ENCODE measurements at regions not wholly inside any gene's neighbourhood (a gene's known extent, or its start where the extent isn't known, plus 50 kb on each side); places are given as distances from the start of the nearest gene placed in this dataset.

GRCh38 chr17:14856176-14856575, 408.9 kb downstream of the PMP22 start:
- no peak overlapping the region for H3K4ac ChIP-seq (ENCODE audit: low read depth, low read length)
- H2BK12ac ChIP-seq (ENCODE audit: low read length): no peak overlapping the region
- no peak overlapping the region for H3K9ac ChIP-seq (ENCODE audit: low read length)
- H3K36me3 ChIP-seq (ENCODE audit: control insufficient read depth in 1 of 2, insufficient read depth in 2 of 2, low read length in 2 of 2): no peaks in the 10 kb centered on the region
- no peak overlapping the region for H4K8ac ChIP-seq (ENCODE audit: low read depth, low read length)
- no peak overlapping the region for H2BK120ac ChIP-seq (ENCODE audit: insufficient read depth, low read length, poor library complexity)
- H3K27ac ChIP-seq (ENCODE audit: low read depth, low read length): no peak overlapping the region
- no peak overlapping the region for H2AFZ ChIP-seq (ENCODE audit: insufficient read depth, low read length, poor library complexity)
- H4K12ac ChIP-seq (ENCODE audit: low read depth, low read length): no peak overlapping the region
- H3K79me2 ChIP-seq (ENCODE audit: control insufficient read depth, insufficient read depth, low read length, poor library complexity): no peaks in the 10 kb centered on the region
- no peak overlapping the region for H3K18ac ChIP-seq (ENCODE audit: low read length)
- no peak overlapping the region for H3K4me3 ChIP-seq (ENCODE audit: low read depth, low read length)
- H3K4me1 ChIP-seq (ENCODE audit: control insufficient read depth in 1 of 2, insufficient read depth in 2 of 2, low read length in 2 of 2): no peaks in the 10 kb centered on the region
- WGBS (ENCODE audit: extremely low coverage, insufficient coverage, insufficient read length): no CpG with 5 or more reads among the region's 10 CpGs
- no peak overlapping the region for H3K23ac ChIP-seq (ENCODE audit: low read length)
- H3K4me2 ChIP-seq (ENCODE audit: low read length): no peak overlapping the region
- no peak overlapping the region for H4K91ac ChIP-seq (ENCODE audit: low read depth, low read length)
- DNase-seq: no peak
- no peak overlapping the region for H2AK5ac ChIP-seq (ENCODE audit: low read length)
- no peak overlapping the region for H3K14ac ChIP-seq (ENCODE audit: low read length)
- no peaks in the 10 kb centered on the region for H3K9me3 ChIP-seq (ENCODE audit: insufficient read depth, low read depth, low read length)
- no peak overlapping the region for H2BK5ac ChIP-seq (ENCODE audit: low read depth, low read length, poor library complexity)
- no peaks in the 10 kb centered on the region for H3K27me3 ChIP-seq (ENCODE audit: insufficient read depth, low read length)
- no peaks in the 10 kb centered on the region for H3K79me1 ChIP-seq (ENCODE audit: low read length)

DNA sequence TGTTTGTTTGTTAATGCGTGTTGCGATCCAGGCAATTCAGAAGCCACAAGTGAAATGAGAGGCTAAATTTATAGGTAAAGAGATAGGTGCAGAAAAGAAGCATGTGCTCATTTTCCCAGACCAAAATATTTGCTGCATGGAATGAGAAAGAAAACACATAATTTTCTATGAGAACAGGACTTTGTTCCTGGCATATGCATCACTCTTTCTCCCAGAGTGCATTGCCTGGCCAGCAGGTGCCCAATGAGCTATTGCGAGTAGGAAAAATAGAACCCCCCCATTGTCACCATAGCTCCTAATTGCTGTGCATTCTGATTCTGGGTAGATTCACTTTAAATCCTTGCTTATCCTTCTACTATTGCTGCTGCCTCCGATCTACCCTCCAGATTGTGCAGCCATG, 410.4 kb downstream of the PMP22 start:
- H4K12ac ChIP-seq (ENCODE audit: low read depth, low read length): no peak overlapping the region
- no peak overlapping the region for H3K4ac ChIP-seq (ENCODE audit: low read depth, low read length)
- no peak overlapping the region for H3K27ac ChIP-seq (ENCODE audit: low read depth, low read length)
- H3K18ac ChIP-seq (ENCODE audit: low read length): no peak overlapping the region
- no peaks in the 10 kb centered on the region for H3K79me1 ChIP-seq (ENCODE audit: low read length)
- no CpG with 5 or more reads among the region's 4 CpGs for WGBS (ENCODE audit: extremely low coverage, insufficient coverage, insufficient read length)
- H2AK5ac ChIP-seq (ENCODE audit: low read length): no peak overlapping the region
- H3K9ac ChIP-seq (ENCODE audit: low read length): no peak overlapping the region
- H3K9me3 ChIP-seq (ENCODE audit: insufficient read depth, low read depth, low read length): no peaks in the 10 kb centered on the region
- H3K27me3 ChIP-seq (ENCODE audit: insufficient read depth, low read length): no peaks in the 10 kb centered on the region
- H2BK120ac ChIP-seq (ENCODE audit: insufficient read depth, low read length, poor library complexity): no peak overlapping the region
- H2BK5ac ChIP-seq (ENCODE audit: low read depth, low read length, poor library complexity): no peak overlapping the region
- H3K4me1 ChIP-seq (ENCODE audit: control insufficient read depth in 1 of 2, insufficient read depth in 2 of 2, low read length in 2 of 2): no peaks in the 10 kb centered on the region
- no peak overlapping the region for H2AFZ ChIP-seq (ENCODE audit: insufficient read depth, low read length, poor library complexity)
- H3K79me2 ChIP-seq (ENCODE audit: control insufficient read depth, insufficient read depth, low read length, poor library complexity): no peaks in the 10 kb centered on the region
- H3K36me3 ChIP-seq (ENCODE audit: control insufficient read depth in 1 of 2, insufficient read depth in 2 of 2, low read length in 2 of 2): no peaks in the 10 kb centered on the region
- no peak overlapping the region for H3K4me3 ChIP-seq (ENCODE audit: low read depth, low read length)
- DNase-seq: no peak
- H3K4me2 ChIP-seq (ENCODE audit: low read length): no peak overlapping the region
- H3K23ac ChIP-seq (ENCODE audit: low read length): no peak overlapping the region
- no peak overlapping the region for H4K91ac ChIP-seq (ENCODE audit: low read depth, low read length)
- H3K14ac ChIP-seq (ENCODE audit: low read length): no peak overlapping the region
- H4K8ac ChIP-seq (ENCODE audit: low read depth, low read length): no peak overlapping the region
- H2BK12ac ChIP-seq (ENCODE audit: low read length): no peak overlapping the region

- H3K4me2 ChIP-seq (ENCODE audit: low read length): no peak overlapping the region
- WGBS (ENCODE audit: extremely low coverage, insufficient coverage, insufficient read length): no CpG with 5 or more reads among the region's 8 CpGs
- H4K8ac ChIP-seq (ENCODE audit: low read depth, low read length): no peak overlapping the region
Observed at GRCh38 chr17:14845591-14846281, 419.4 kb downstream of the PMP22 start.

DNA sequence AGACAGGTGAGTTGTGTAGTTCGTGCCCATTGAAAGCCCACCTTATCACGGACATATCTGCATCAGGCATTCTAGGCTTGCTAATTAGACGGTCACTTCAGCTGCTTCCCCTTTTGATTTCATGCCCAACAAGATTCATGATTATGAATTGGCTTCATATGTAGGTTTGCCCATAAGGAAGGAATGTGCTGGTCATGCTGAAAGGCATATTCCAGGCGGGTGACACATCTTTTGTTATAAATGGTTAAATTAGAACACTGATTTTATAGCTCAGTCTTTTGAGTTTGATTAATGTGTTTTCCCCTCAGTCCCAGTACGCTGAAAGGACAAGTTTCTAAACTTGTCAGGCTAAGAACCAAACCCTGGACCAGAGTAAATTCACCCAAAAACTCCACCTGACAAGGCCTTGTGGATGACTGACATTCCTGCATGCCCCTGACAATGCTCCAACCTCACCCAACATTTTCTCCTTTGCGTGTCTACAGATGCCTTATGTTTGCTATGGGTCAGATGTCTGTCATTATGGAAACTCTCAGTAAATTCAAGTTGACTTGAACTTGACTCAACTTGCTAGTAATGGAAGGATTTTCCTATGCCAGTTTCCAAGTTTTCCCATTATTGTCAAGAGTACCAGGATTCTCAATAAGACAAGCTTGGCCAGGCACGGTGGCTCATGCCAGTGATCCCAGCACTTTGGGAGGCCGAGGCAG, 421.9 kb downstream of the PMP22 start:
- no peak overlapping the region for H3K14ac ChIP-seq (ENCODE audit: low read length)
- H4K8ac ChIP-seq (ENCODE audit: low read depth, low read length): no peak overlapping the region
- H3K9ac ChIP-seq (ENCODE audit: low read length): no peak overlapping the region
- no peak overlapping the region for H3K4me3 ChIP-seq (ENCODE audit: low read depth, low read length)
- H3K27me3 ChIP-seq (ENCODE audit: insufficient read depth, low read length): no peaks in the 10 kb centered on the region
- H3K9me3 ChIP-seq (ENCODE audit: insufficient read depth, low read depth, low read length): no peaks in the 10 kb centered on the region
- no peak overlapping the region for H2BK5ac ChIP-seq (ENCODE audit: low read depth, low read length, poor library complexity)
- no peak overlapping the region for H2BK120ac ChIP-seq (ENCODE audit: insufficient read depth, low read length, poor library complexity)
- no CpG with 5 or more reads among the region's 8 CpGs for WGBS (ENCODE audit: extremely low coverage, insufficient coverage, insufficient read length)
- no peak overlapping the region for H2AK5ac ChIP-seq (ENCODE audit: low read length)
- H4K91ac ChIP-seq (ENCODE audit: low read depth, low read length): no peak overlapping the region
- no peak overlapping the region for H2BK12ac ChIP-seq (ENCODE audit: low read length)
- no peaks in the 10 kb centered on the region for H3K36me3 ChIP-seq (ENCODE audit: control insufficient read depth in 1 of 2, insufficient read depth in 2 of 2, low read length in 2 of 2)
- no peak for DNase-seq
- H2AFZ ChIP-seq (ENCODE audit: insufficient read depth, low read length, poor library complexity): no peak overlapping the region
- H3K4ac ChIP-seq (ENCODE audit: low read depth, low read length): no peak overlapping the region
- H3K23ac ChIP-seq (ENCODE audit: low read length): no peak overlapping the region
- H3K4me1 ChIP-seq (ENCODE audit: control insufficient read depth in 1 of 2, insufficient read depth in 2 of 2, low read length in 2 of 2): no peaks in the 10 kb centered on the region
- no peaks in the 10 kb centered on the region for H3K79me1 ChIP-seq (ENCODE audit: low read length)
- H4K12ac ChIP-seq (ENCODE audit: low read depth, low read length): no peak overlapping the region
- no peak overlapping the region for H3K27ac ChIP-seq (ENCODE audit: low read depth, low read length)
- no peaks in the 10 kb centered on the region for H3K79me2 ChIP-seq (ENCODE audit: control insufficient read depth, insufficient read depth, low read length, poor library complexity)
- no peak overlapping the region for H3K4me2 ChIP-seq (ENCODE audit: low read length)
- no peak overlapping the region for H3K18ac ChIP-seq (ENCODE audit: low read length)

More at GRCh38 chr17:14845591-14846281, 419.4 kb downstream of the PMP22 start:
- Histone ChIP-seq H3K79me1 (ENCODE audit: low read length) (no peaks in the 10 kb centered on the region), H3K4me1 (ENCODE audit: control insufficient read depth in 1 of 2, insufficient read depth in 2 of 2, low read length in 2 of 2) (no peaks in the 10 kb centered on the region), H3K14ac (ENCODE audit: low read length) (no peak overlapping the region), H3K36me3 (ENCODE audit: control insufficient read depth in 1 of 2, insufficient read depth in 2 of 2, low read length in 2 of 2) (no peaks in the 10 kb centered on the region), H3K4me3 (ENCODE audit: low read depth, low read length) (no peak overlapping the region), H3K18ac (ENCODE audit: low read length) (no peak overlapping the region), H4K12ac (ENCODE audit: low read depth, low read length) (no peak overlapping the region), H3K27me3 (ENCODE audit: insufficient read depth, low read length) (no peaks in the 10 kb centered on the region), H2BK120ac (ENCODE audit: insufficient read depth, low read length, poor library complexity) (no peak overlapping the region), H2BK12ac (ENCODE audit: low read length) (no peak overlapping the region), H3K9me3 (ENCODE audit: insufficient read depth, low read depth, low read length) (no peaks in the 10 kb centered on the region), H2BK5ac (ENCODE audit: low read depth, low read length, poor library complexity) (no peak overlapping the region), H3K27ac (ENCODE audit: low read depth, low read length) (no peak overlapping the region), H3K4ac (ENCODE audit: low read depth, low read length) (no peak overlapping the region), H2AK5ac (ENCODE audit: low read length) (no peak overlapping the region), H4K91ac (ENCODE audit: low read depth, low read length) (no peak overlapping the region), H3K79me2 (ENCODE audit: control insufficient read depth, insufficient read depth, low read length, poor library complexity) (no peaks in the 10 kb centered on the region), H3K9ac (ENCODE audit: low read length) (no peak overlapping the region), H2AFZ (ENCODE audit: insufficient read depth, low read length, poor library complexity) (no peak overlapping the region), H3K23ac (ENCODE audit: low read length) (no peak overlapping the region)
- DNase-seq: peak; percentile 57 to 86
